H1 (cell line): ENCODE measurements at regions not wholly inside any gene's neighbourhood (a gene's known extent, or its start where the extent isn't known, plus 50 kb on each side); places are given as distances from the start of the nearest gene placed in this dataset.

Experiments
- CTCF ChIA-PET: fragments of 300-600 bp; sonication (Branson Sonifier 250); formaldehyde crosslinking; loops from one replicate; lab custom pipeline; 2021; ENCODE audit not compliant: partially characterized antibody; lab: Charles Lee
- POLR2A ChIA-PET: fragments of 300-600 bp; sonication (Branson Sonifier 250); formaldehyde crosslinking; loops from one replicate; lab custom pipeline; 2021; ENCODE audit warnings: inconsistent platforms; ENCODE audit not compliant: partially characterized antibody; lab: Charles Lee
- DNase-seq, 2 experiments: peaks; one replicate each; pipeline versions ENCODE4 v3.0.0 to v3.0.0-alpha.2; 2010 to 2022; ENCODE audit warnings: low spot score in 2 of 2, low read depth in 1 of 2, mixed read lengths in 1 of 2
- FAIRE-seq: peaks from 2 replicates; lab custom pipeline; 2011; peaks lifted over from hg19 to GRCh38; lab: Jason Lieb, UNC
- H2AFZ ChIP-seq: 2 replicates; pipeline ENCODE4 v1.8.1; 2012; ENCODE audit warnings: low read length, inconsistent platforms
- H2AK5ac ChIP-seq: 2 replicates; pipeline ENCODE4 v1.6.1; 2013; ENCODE audit warnings: low read depth, low read length
- H2BK120ac ChIP-seq: replicated peaks from 2 replicates; pipeline ENCODE3; 2013; ENCODE audit warnings: low read depth, low read length, inconsistent platforms
- H2BK12ac ChIP-seq: 2 replicates; pipeline ENCODE4 v1.6.1; 2013; ENCODE audit warnings: low read depth, low read length
- H2BK15ac ChIP-seq: 2 replicates; pipeline ENCODE4 v1.6.1; 2013; ENCODE audit warnings: low read length
- H2BK20ac ChIP-seq: 2 replicates; pipeline ENCODE4 v1.6.1; 2013; ENCODE audit warnings: low read length
- H2BK5ac ChIP-seq: 2 replicates; pipeline ENCODE4 v1.6.1; 2013; ENCODE audit warnings: low read depth, low read length
- H3K14ac ChIP-seq: 2 replicates; pipeline ENCODE4 v1.6.1; 2013; ENCODE audit warnings: inconsistent platforms; ENCODE audit not compliant: insufficient read length
- H3K18ac ChIP-seq: 2 replicates; pipeline ENCODE4 v1.6.1; 2013; ENCODE audit warnings: low read length; ENCODE audit errors: extremely low read depth
- H3K23ac ChIP-seq: 2 replicates; pipeline ENCODE4 v1.6.1; 2013; ENCODE audit warnings: inconsistent platforms; ENCODE audit not compliant: insufficient read length
- H3K23me2 ChIP-seq: 2 replicates; pipeline ENCODE4 v1.6.1; 2013; ENCODE audit warnings: low read depth, low read length
- H3K27ac ChIP-seq: 2 replicates; pipeline ENCODE4 v1.6.1; 2011; ENCODE audit warnings: low read depth, low read length, inconsistent platforms
- H3K27me3 ChIP-seq, 4 experiments: replicated peaks in 1 of 4; 1 replicate in 1 of 4; 2 replicates in 3 of 4; pipeline versions ENCODE4 v1.6.1 to v1.8.1; 2011 to 2013; ENCODE audit warnings: low read length in 3 of 4, mild to moderate bottlenecking in 3 of 4, inconsistent platforms in 2 of 4, mixed read lengths in 2 of 4, moderate library complexity in 1 of 4; ENCODE audit not compliant: control insufficient read depth in 3 of 4, insufficient read depth in 3 of 4; ENCODE audit errors: extremely low read depth in 1 of 4
- H3K36me3 ChIP-seq, 4 experiments: 2 replicates each; pipeline versions ENCODE4 v1.6.1 to v1.8.1; 2011 to 2013; ENCODE audit warnings: mild to moderate bottlenecking in 4 of 4, low read length in 3 of 4, moderate library complexity in 2 of 4, control low read depth in 1 of 4, inconsistent platforms in 1 of 4; ENCODE audit not compliant: insufficient read depth in 4 of 4, control insufficient read depth in 2 of 4
- H3K4ac ChIP-seq: replicated peaks from 2 replicates; pipeline ENCODE3; 2013; ENCODE audit warnings: low read length, low read depth, mixed read lengths, inconsistent platforms; ENCODE audit not compliant: insufficient read length
- H3K4me1 ChIP-seq, 4 experiments: replicated peaks in 1 of 4; 1 replicate in 1 of 4; 2 replicates in 3 of 4; pipeline versions ENCODE4 v1.6.1 to v1.8.1; 2011 to 2013; ENCODE audit warnings: low read length in 3 of 4, inconsistent platforms in 2 of 4, mixed read lengths in 1 of 4; ENCODE audit not compliant: insufficient read depth in 4 of 4, control insufficient read depth in 3 of 4
- H3K4me2 ChIP-seq, 2 experiments: 2 replicates each; pipeline versions ENCODE4 v1.6.1 to v1.8.1; 2011 to 2013; ENCODE audit warnings: low read depth in 2 of 2, low read length in 2 of 2, control low read depth in 1 of 2, inconsistent platforms in 1 of 2, mild to moderate bottlenecking in 1 of 2; ENCODE audit not compliant: insufficient read depth in 1 of 2
- H3K4me3 ChIP-seq, 4 experiments: fragments of 200-600, 300-600 bp in 1 of 4; sonication (generic), shearing (Covaris generic), sonication (Bioruptor Twin) in 1 of 4; 2 replicates each; pipeline versions ENCODE4 v1.5.1 to v1.8.1; 2011 to 2016; ENCODE audit warnings: low read length in 4 of 4, low read depth in 3 of 4, control low read depth in 2 of 4, inconsistent platforms in 2 of 4, mild to moderate bottlenecking in 2 of 4, mixed read lengths in 1 of 4, moderate library complexity in 1 of 4; ENCODE audit not compliant: insufficient read depth in 2 of 4; ENCODE audit errors: extremely low read depth in 1 of 4
- H3K56ac ChIP-seq: replicated peaks from 2 replicates; pipeline ENCODE3; 2013; ENCODE audit warnings: low read depth, mild to moderate bottlenecking, mixed read lengths, low read length, inconsistent platforms; ENCODE audit not compliant: insufficient read length
- H3K79me1 ChIP-seq: 2 replicates; pipeline ENCODE4 v1.6.1; 2013; ENCODE audit warnings: low read depth, low read length, control low read depth
- H3K79me2 ChIP-seq, 2 experiments: 2 replicates each; pipeline versions ENCODE4 v1.6.1 to v1.8.1; 2012 to 2013; ENCODE audit warnings: low read length in 2 of 2, mild to moderate bottlenecking in 2 of 2, inconsistent platforms in 1 of 2; ENCODE audit not compliant: insufficient read depth in 2 of 2, control insufficient read depth in 1 of 2
- H3K9ac ChIP-seq, 4 experiments: replicated peaks in 1 of 4; 1 replicate in 1 of 4; 2 replicates in 3 of 4; pipeline versions ENCODE4 v1.6.1 to v1.8.1; 2011 to 2013; ENCODE audit warnings: low read depth in 3 of 4, low read length in 3 of 4, control low read depth in 2 of 4, mild to moderate bottlenecking in 2 of 4, moderate library complexity in 2 of 4, inconsistent platforms in 1 of 4; ENCODE audit errors: extremely low read depth in 1 of 4
- H3K9me3 ChIP-seq, 2 experiments: 2 replicates each; pipeline versions ENCODE4 v1.6.1 to v1.8.1; 2012 to 2013; ENCODE audit warnings: mild to moderate bottlenecking in 2 of 2, moderate library complexity in 2 of 2, control low read depth in 1 of 2, inconsistent platforms in 1 of 2, low read depth in 1 of 2, low read length in 1 of 2, mixed read lengths in 1 of 2; ENCODE audit not compliant: insufficient read depth in 2 of 2
- H4K20me1 ChIP-seq, 2 experiments: replicated peaks in 1 of 2; 2 replicates each; pipeline versions ENCODE3 to v1.8.1; 2011 to 2013; ENCODE audit warnings: inconsistent platforms in 2 of 2, low read length in 2 of 2, mild to moderate bottlenecking in 1 of 2; ENCODE audit not compliant: insufficient read depth in 2 of 2, control insufficient read depth in 1 of 2
- H4K5ac ChIP-seq: 2 replicates; pipeline ENCODE4 v1.6.1; 2013; ENCODE audit warnings: low read length, low read depth, mixed read lengths, inconsistent platforms; ENCODE audit not compliant: insufficient read length
- H4K8ac ChIP-seq: 2 replicates; pipeline ENCODE4 v1.8.0; 2013; ENCODE audit warnings: mild to moderate bottlenecking, moderate library complexity, low read length, inconsistent platforms; ENCODE audit not compliant: insufficient read depth; ENCODE audit errors: extremely low read depth
- H4K91ac ChIP-seq: replicated peaks from 2 replicates; pipeline ENCODE3; 2013; ENCODE audit warnings: low read length, mixed read lengths, inconsistent platforms; ENCODE audit not compliant: insufficient read length
- ASH2L ChIP-seq: fragments of 200-600, 300-600 bp; sonication (generic); IDR thresholded peaks from one replicate; pipeline ENCODE4 v1.7.1; 2017; ENCODE audit warnings: low read length
- BACH1 ChIP-seq: IDR thresholded peaks from 2 replicates; pipeline ENCODE4 v1.6.1; 2012; ENCODE audit warnings: low read length, improper control_type of control experiment
- BCL11A ChIP-seq, 2 experiments: IDR thresholded peaks; one replicate each; pipeline ENCODE4 v1.6.1; 2011; ENCODE audit warnings: low read depth in 2 of 2, low read length in 2 of 2, mild to moderate bottlenecking in 2 of 2
- CBX5 ChIP-seq: fragments of 300-800, 300-1000 bp; sonication (generic); IDR thresholded peaks from 2 replicates; pipeline ENCODE4 v1.7.1; 2016; ENCODE audit warnings: antibody characterized with exemption, low read length, low read depth
- HDAC6 ChIP-seq: IDR thresholded peaks from one replicate; pipeline ENCODE4 v1.7.1; 2012; ENCODE audit warnings: low read depth, mild to moderate bottlenecking, inconsistent platforms, low read length, moderate library complexity
- NANOG ChIP-seq: IDR thresholded peaks from 2 replicates; pipeline ENCODE4 v1.6.1; 2011; ENCODE audit warnings: low read length, low read depth, mild to moderate bottlenecking, inconsistent platforms; ENCODE audit not compliant: insufficient read depth, poor library complexity, severe bottlenecking
- PHF8 ChIP-seq: fragments of 200-600 bp; sonication (generic); conservative IDR thresholded peaks from 2 replicates; pipeline ENCODE4 v1.7.1; 2012; ENCODE audit warnings: low read depth, mild to moderate bottlenecking, inconsistent platforms, low read length, moderate library complexity
- POLR2A ChIP-seq, 2 experiments: IDR thresholded peaks; 1 replicate in 1 of 2; 2 replicates in 1 of 2; pipeline ENCODE4 v1.6.1; 2011; ENCODE audit warnings: low read depth in 2 of 2, low read length in 2 of 2, mild to moderate bottlenecking in 2 of 2; ENCODE audit errors: control extremely low read depth in 1 of 2
- POLR2AphosphoS5 ChIP-seq: IDR thresholded peaks from 2 replicates; pipeline ENCODE4 v1.6.1; 2011; ENCODE audit warnings: low read depth, low read length
- RBBP5 ChIP-seq: IDR thresholded peaks from 2 replicates; pipeline ENCODE4 v1.7.1; 2012; ENCODE audit warnings: low read depth, mild to moderate bottlenecking, inconsistent platforms, low read length, moderate library complexity, borderline replicate concordance
- TCF12 ChIP-seq: IDR thresholded peaks from 2 replicates; pipeline ENCODE4 v1.6.1; 2011; ENCODE audit warnings: low read depth, mild to moderate bottlenecking, low read length
- WGBS, 2 experiments: shearing (Covaris generic) in 1 of 2; methylation state at CpG; one replicate each; pipeline versions ENCODE4 v1.1.6 to v1.1.7; 2013 to 2015; ENCODE audit warnings: low lambda C conversion rate in 2 of 2, mixed read lengths in 2 of 2, inconsistent platforms in 1 of 2, low coverage in 1 of 2, missing lambda C conversion rate in 1 of 2; ENCODE audit not compliant: insufficient replicate concordance in 2 of 2, insufficient coverage in 1 of 2, insufficient read length in 1 of 2; ENCODE audit errors: extremely low coverage in 1 of 2, missing lambda C conversion rate in 1 of 2; 5-methylcytosine and 5-hydroxymethylcytosine counted together

DNA sequence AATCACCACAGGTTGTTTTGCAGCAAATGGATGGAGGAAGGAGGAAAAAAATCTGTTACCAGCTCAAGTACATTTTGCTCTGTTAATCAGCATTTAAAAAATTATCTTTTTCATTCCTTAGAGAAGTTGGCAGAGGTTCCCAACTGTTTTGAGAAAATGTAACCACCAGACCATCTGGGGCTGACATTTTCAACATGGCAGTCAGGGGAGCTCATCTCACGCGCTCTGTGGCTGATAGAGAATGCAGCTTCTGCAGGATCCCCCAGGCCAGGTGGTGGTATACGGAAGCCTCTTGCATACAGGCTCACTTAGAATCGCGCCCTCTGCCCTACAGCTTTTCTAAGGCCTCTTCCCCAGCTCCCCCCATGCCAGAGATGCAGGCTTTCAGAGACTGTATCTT lies 68.0 kb upstream of the OPCML start:
- POLR2A ChIA-PET = no interaction called here
- no peak overlapping the region for H3K9ac ChIP-seq
- H2AFZ ChIP-seq = no peak overlapping the region
- no peak overlapping the region for H4K5ac ChIP-seq
- no peak overlapping the region for H4K91ac ChIP-seq
- no peak overlapping the region for H3K27ac ChIP-seq
- DNase-seq (no peak), FAIRE-seq (no peak)
- no peak overlapping the region for H3K23ac ChIP-seq
- no peak overlapping the region for H3K4ac ChIP-seq
- no peak overlapping the region for H3K18ac ChIP-seq
- no peak overlapping the region for H4K8ac ChIP-seq
- peaks cover 1 to 10% (median 5%) of the 10 kb centered on the region in 4 experiments; a peak in 5 of 7 replicates for H3K4me1 ChIP-seq
- no peaks in the 10 kb centered on the region for H3K79me1 ChIP-seq
- no peaks in the 10 kb centered on the region for H3K27me3 ChIP-seq
- H3K4me2 ChIP-seq = no peak overlapping the region
- no peak overlapping the region for H3K56ac ChIP-seq
- CTCF ChIA-PET = interaction anchor here (1.0 to 1.7 kb wide), 4 partner anchors 9 to 235 kb away, joined by 3 to 10 read pairs (median 3); no protein-coding TSS in a partner anchor
- no peaks in the 10 kb centered on the region for H3K36me3 ChIP-seq
- WGBS, 2 experiments = 95% methylated on average over 5 of the region's 5 CpGs; no CpG with 5 or more reads in 1 of the 2 experiments
- TF ChIP-seq CBX5 (no peak), TCF12 (no peak), ASH2L (no peak), BACH1 (no peak), HDAC6 (no peak), POLR2AphosphoS5 (no peak), PHF8 (no peak), BCL11A (IDR thresholded peaks at IDR 0.05; ENCODE audit: low read depth in 2 of 2, low read length in 2 of 2) (no peak), NANOG (no peak), RBBP5 (no peak), POLR2A (IDR thresholded peaks at IDR 0.05; ENCODE audit: control extremely low read depth in 1 of 2, low read depth in 2 of 2, low read length in 2 of 2) (no peak)
- TF ChIP-seq, all 59 proteins: peak for 0
- no peak overlapping the region for H2BK20ac ChIP-seq
- H2BK5ac ChIP-seq = no peak overlapping the region
- H3K4me3 ChIP-seq = no peak overlapping the region
- H4K20me1 ChIP-seq = no peaks in the 10 kb centered on the region
- H2BK120ac ChIP-seq = no peak overlapping the region
- no peak overlapping the region for H2AK5ac ChIP-seq
- H3K9me3 ChIP-seq = no peaks in the 10 kb centered on the region
- H3K14ac ChIP-seq = no peak overlapping the region
- no peak overlapping the region for H2BK15ac ChIP-seq
- no peak overlapping the region for H2BK12ac ChIP-seq
- H3K79me2 ChIP-seq = no peaks in the 10 kb centered on the region
- no peaks in the 10 kb centered on the region for H3K23me2 ChIP-seq
